Amniotic epithelial cell (primary cell): ENCODE measurements at regions not wholly inside any gene's neighbourhood (a gene's known extent, or its start where the extent isn't known, plus 50 kb on each side); places are given as distances from the start of the nearest gene placed in this dataset.
"Not testable (repeated sequence)": the region's sequence is repeated elsewhere in the genome, so short reads cannot be mapped to it uniquely, and the experiment has no call there.

ENCODE experiments used
- DNase-seq: peaks from one replicate; pipeline ENCODE4 v3.0.0-alpha.2; 2010; ENCODE audit warnings: low read depth

- DNase-seq, result no peak
These were observed 302.7 kb downstream of the QKI start for GRCh38 chr6:163717106-163717764.

- no peak for DNase-seq
These were observed 302.2 kb downstream of the QKI start for GRCh38 chr6:163716690-163717089.

GRCh38 chr6:163715846-163716245 is 301.3 kb downstream of the QKI start:
- DNase-seq, result no peak

GRCh38 chr6:163714179-163714578 is 299.7 kb downstream of the QKI start:
- no peak for DNase-seq

- DNase-seq, result no peak
These were observed 298.5 kb downstream of the QKI start for GRCh38 chr6:163712981-163713380.

GRCh38 chr6:163712566-163712961 is 298.0 kb downstream of the QKI start:
- DNase-seq, result no peak

GRCh38 chr6:163711615-163712565 is 297.4 kb downstream of the QKI start:
- DNase-seq, result no peak

GRCh38 chr6:163710532-163711470 is 296.3 kb downstream of the QKI start:
- no peak for DNase-seq

- DNase-seq, result no peak
These were observed 295.2 kb downstream of the QKI start for GRCh38 chr6:163709693-163710092.

- DNase-seq, result no peak
These were observed 294.7 kb downstream of the QKI start for GRCh38 chr6:163709255-163709654.

GRCh38 chr6:163708466-163708865 is 293.9 kb downstream of the QKI start:
- no peak for DNase-seq

- DNase-seq, result no peak
These were observed 293.2 kb downstream of the QKI start for GRCh38 chr6:163707387-163708355.

GRCh38 chr6:163706500-163707087 is 292.1 kb downstream of the QKI start:
- no peak for DNase-seq

- no peak for DNase-seq
These were observed 291.4 kb downstream of the QKI start for GRCh38 chr6:163705923-163706322.

- DNase-seq, result no peak
These were observed 288.2 kb downstream of the QKI start for GRCh38 chr6:163702736-163703135.

- no peak for DNase-seq
These were observed 287.2 kb downstream of the QKI start for GRCh38 chr6:163701762-163702161.

GRCh38 chr6:163698086-163698485 is 283.6 kb downstream of the QKI start:
- DNase-seq, result no peak

- DNase-seq, result not testable (repeated sequence)
These were observed 281.8 kb downstream of the QKI start for GRCh38 chr6:163696311-163696710.

- no peak for DNase-seq
These were observed 280.9 kb downstream of the QKI start for GRCh38 chr6:163695414-163695864.

- no peak for DNase-seq
These were observed 280.5 kb downstream of the QKI start for GRCh38 chr6:163694988-163695398.
